ENCODE measurements at regions not wholly inside any gene's neighbourhood (a gene's known extent, or its start where the extent isn't known, plus 50 kb on each side); places are given as distances from the start of the nearest gene placed in this dataset.

DNA sequence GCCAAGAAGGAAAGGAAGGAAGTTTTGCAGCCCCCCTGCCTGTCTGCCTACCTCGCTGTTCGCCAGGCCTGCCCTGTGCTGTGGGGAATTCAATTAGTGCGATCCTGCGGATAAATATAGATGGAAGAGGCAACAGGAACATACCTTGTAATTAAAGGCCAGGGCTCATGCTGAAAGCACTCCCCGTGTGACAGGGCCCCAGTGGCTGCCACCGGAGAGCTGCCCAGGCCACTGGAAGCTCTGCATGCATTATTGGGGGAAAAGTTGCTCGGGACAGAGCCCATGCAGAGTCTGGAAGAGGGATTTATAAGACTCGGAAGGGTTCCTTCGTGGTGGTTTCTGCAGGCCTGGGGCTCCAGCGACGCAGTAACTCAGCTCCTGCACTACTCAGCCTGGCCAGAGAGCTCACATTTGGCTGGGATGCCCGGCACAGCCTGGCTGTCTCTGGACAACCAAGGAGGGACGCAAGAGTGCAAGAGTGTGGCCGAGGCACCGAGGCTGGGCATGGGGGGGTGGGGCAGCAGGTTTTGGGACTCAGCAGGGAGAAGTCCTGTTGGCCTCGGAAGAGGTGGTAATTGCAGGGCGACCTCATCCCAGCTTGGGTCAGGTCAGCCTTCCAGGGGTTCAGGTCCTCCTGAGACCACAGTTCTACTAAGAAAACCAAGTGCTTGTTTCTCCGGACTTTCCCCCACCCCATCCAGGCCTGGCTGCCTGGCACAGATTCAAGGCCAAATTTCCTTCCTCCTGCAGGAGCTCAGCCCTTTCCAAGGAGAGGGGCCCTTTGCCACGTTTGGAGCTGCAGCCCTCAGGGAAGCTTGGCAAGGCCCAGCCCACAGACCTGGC lies 68.1 kb upstream of the GGTA1 start:
- peak in 4 of 5 donors; percentile 42 to 65 (median 62) for DNase-seq
- peak overlapping the region in 1 of 3 donors; percentile 7 for H3K9ac ChIP-seq (ENCODE audit: low read length in 3 of 3)
- no peaks in the 10 kb centered on the region for H3K9me3 ChIP-seq (ENCODE audit: control insufficient read depth in 2 of 3, insufficient read depth in 1 of 3, low read length in 3 of 3)
- TF ChIP-seq, protein P1, sequence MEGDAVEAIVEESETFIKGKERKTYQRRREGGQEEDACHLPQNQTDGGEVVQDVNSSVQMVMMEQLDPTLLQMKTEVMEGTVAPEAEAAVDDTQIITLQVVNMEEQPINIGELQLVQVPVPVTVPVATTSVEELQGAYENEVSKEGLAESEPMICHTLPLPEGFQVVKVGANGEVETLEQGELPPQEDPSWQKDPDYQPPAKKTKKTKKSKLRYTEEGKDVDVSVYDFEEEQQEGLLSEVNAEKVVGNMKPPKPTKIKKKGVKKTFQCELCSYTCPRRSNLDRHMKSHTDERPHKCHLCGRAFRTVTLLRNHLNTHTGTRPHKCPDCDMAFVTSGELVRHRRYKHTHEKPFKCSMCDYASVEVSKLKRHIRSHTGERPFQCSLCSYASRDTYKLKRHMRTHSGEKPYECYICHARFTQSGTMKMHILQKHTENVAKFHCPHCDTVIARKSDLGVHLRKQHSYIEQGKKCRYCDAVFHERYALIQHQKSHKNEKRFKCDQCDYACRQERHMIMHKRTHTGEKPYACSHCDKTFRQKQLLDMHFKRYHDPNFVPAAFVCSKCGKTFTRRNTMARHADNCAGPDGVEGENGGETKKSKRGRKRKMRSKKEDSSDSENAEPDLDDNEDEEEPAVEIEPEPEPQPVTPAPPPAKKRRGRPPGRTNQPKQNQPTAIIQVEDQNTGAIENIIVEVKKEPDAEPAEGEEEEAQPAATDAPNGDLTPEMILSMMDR (IDR thresholded peaks at IDR 0.05; ENCODE audit: borderline replicate concordance, extremely low read depth, insufficient read depth): no peak
- no peaks in the 10 kb centered on the region for H3K36me3 ChIP-seq (ENCODE audit: control insufficient read depth in 2 of 3, insufficient read depth in 3 of 3, low read length in 3 of 3)
- no peaks in the 10 kb centered on the region for H3K27me3 ChIP-seq (ENCODE audit: control insufficient read depth, insufficient read depth, low read length)
- FAIRE-seq: no peak
- no peak overlapping the region for H3K4me3 ChIP-seq (ENCODE audit: low read length in 3 of 3)
- peak overlapping the region in 1 of 2 donors; percentile 51 for H3K27ac ChIP-seq (ENCODE audit: low read depth in 2 of 2, low read length in 2 of 2)
- H3K4me1 ChIP-seq (ENCODE audit: control insufficient read depth in 2 of 3, insufficient read depth in 2 of 3, low read depth in 1 of 3, low read length in 3 of 3): peaks cover 0 to 16% (median 3%) of the 10 kb centered on the region in 3 donors
- intact Hi-C loops (cut with DNase I): no loop called here

DNA sequence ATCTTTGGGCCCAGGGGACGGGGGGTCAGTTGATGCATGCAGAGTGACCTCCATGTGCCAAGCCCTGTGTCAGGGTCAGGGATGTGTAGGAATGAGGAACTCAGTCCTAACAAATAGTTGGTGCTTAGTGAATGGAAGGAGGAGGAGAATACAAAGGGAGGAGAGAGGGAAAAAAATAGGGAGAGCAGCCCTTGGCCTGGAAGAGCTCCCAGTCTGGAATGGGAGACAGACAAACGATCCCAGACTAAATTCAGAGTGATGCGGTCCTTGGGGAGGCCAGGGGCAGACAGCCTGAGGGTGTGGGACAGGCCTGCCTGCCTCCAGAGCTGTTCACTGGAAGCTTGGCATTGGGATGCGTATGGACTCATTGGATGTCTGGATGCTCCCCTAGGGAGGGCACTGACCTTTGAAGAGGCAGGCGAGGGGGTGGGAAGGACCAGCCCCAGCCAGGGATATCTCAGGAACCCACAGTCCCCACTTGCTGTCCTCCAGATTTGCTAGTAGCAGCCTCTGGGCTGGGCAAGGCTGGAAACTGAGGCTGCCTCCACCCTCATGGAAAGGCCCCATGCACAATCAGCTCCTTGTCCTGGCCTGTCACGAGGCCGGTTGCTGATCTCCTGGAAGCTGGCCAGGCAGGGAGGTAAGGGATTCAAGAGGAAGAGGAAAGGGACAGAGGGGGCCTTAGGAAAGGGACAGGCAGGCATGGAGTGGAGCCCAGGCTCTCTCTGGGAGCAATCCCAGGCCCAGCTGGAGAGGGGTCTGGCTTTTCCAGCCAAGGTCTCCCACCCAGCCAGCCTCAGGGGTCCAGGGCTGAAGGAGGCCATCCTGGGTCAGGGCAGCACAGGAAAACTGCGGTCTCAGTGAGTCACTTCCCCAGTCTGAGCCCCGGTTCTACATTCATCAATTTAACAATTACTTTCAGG lies 69.0 kb upstream of the GGTA1 start:
- DNase-seq: peak in 1 of 5 donors; percentile 52
- no peaks in the 10 kb centered on the region for H3K36me3 ChIP-seq (ENCODE audit: control insufficient read depth in 2 of 3, insufficient read depth in 3 of 3, low read length in 3 of 3)
- TF ChIP-seq, protein P1 (IDR thresholded peaks at IDR 0.05; ENCODE audit: borderline replicate concordance, extremely low read depth, insufficient read depth): no peak
- H3K9me3 ChIP-seq (ENCODE audit: control insufficient read depth in 2 of 3, insufficient read depth in 1 of 3, low read length in 3 of 3): no peaks in the 10 kb centered on the region
- H3K4me3 ChIP-seq (ENCODE audit: low read length in 3 of 3): no peak overlapping the region
- H3K27ac ChIP-seq (ENCODE audit: low read depth in 2 of 2, low read length in 2 of 2): peak overlapping the region in 1 of 2 donors; percentile 11
- H3K27me3 ChIP-seq (ENCODE audit: control insufficient read depth, insufficient read depth, low read length): no peaks in the 10 kb centered on the region
- no peak for FAIRE-seq
- intact Hi-C loops (cut with DNase I): no loop called here
- H3K4me1 ChIP-seq (ENCODE audit: control insufficient read depth in 2 of 3, insufficient read depth in 2 of 3, low read depth in 1 of 3, low read length in 3 of 3): peaks cover 0 to 16% (median 3%) of the 10 kb centered on the region in 3 donors
- peak overlapping the region in 1 of 3 donors; percentile 34 for H3K9ac ChIP-seq (ENCODE audit: low read length in 3 of 3)

DNA sequence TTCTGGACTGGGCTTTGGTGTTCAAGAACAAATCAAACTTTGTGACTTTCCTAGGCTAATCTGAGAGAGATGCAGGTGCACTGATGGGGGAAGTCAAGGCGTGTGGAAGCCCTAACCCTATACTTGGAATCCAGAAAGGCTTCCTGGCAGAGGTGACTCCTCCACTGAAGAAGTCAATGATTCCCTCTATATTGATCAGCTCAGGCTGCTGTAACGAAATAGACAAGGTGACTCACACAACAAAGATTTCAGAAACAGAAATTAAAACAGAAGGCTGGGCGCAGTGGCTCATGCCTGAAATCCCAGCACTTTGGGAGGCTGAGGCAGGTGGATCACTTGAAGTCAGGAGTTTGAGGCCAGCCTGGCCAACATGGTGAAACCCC lies 69.6 kb upstream of the GGTA1 start:
- Histone ChIP-seq H3K27ac (ENCODE audit: low read depth in 2 of 2, low read length in 2 of 2) (no peak overlapping the region), H3K36me3 (ENCODE audit: control insufficient read depth in 2 of 3, insufficient read depth in 3 of 3, low read length in 3 of 3) (no peaks in the 10 kb centered on the region), H3K4me3 (ENCODE audit: low read length in 3 of 3) (no peak overlapping the region), H3K9me3 (ENCODE audit: control insufficient read depth in 2 of 3, insufficient read depth in 1 of 3, low read length in 3 of 3) (no peaks in the 10 kb centered on the region), H3K27me3 (ENCODE audit: control insufficient read depth, insufficient read depth, low read length) (no peaks in the 10 kb centered on the region), H3K9ac (ENCODE audit: low read length in 3 of 3) (no peak overlapping the region), H3K4me1 (ENCODE audit: control insufficient read depth in 2 of 3, insufficient read depth in 2 of 3, low read depth in 1 of 3, low read length in 3 of 3) (peaks cover 0 to 16% (median 3%) of the 10 kb centered on the region in 3 donors)
- DNase-seq (no peak), FAIRE-seq (no peak)
- intact Hi-C loops (cut with DNase I): no loop called here
- TF ChIP-seq, protein P1 (IDR thresholded peaks at IDR 0.05; ENCODE audit: borderline replicate concordance, extremely low read depth, insufficient read depth): no peak

Measured in kidney (tissue), 13 donors.